RPMI8226 (cell line): ENCODE measurements at regions not wholly inside any gene's neighbourhood (a gene's known extent, or its start where the extent isn't known, plus 50 kb on each side); places are given as distances from the start of the nearest gene placed in this dataset.
A peak's percentile ranks its signal among the peaks of the same experiment; 100 is the strongest.

Experiments
- DNase-seq: peaks from one replicate; pipeline ENCODE4 v3.0.0-alpha.2; 2015

GRCh38 chr4:119696963-119697362 is 68.4 kb upstream of the PDE5A start:
- no peak for DNase-seq

DNA sequence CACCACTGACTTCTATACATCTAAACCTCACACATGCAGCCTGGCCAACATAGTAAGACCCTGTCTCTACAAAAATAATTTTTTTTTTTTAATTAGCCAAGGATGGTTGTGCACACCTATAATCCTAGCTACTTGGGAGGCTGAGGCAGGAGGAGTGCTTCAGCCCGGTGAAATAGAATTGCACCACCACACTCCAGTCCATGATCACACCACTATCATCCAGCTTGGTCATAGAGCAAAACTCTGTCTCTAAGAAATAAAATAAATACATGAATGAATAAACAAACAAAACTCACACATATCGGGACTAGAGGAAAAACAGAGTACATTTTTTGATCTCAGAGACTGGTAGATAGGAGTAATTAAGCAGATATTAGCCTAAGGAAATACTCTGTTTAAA is 66.6 kb upstream of the PDE5A start:
- no peak for DNase-seq

- no peak for DNase-seq
These were observed 64.5 kb upstream of the PDE5A start for GRCh38 chr4:119693126-119693525.

DNA sequence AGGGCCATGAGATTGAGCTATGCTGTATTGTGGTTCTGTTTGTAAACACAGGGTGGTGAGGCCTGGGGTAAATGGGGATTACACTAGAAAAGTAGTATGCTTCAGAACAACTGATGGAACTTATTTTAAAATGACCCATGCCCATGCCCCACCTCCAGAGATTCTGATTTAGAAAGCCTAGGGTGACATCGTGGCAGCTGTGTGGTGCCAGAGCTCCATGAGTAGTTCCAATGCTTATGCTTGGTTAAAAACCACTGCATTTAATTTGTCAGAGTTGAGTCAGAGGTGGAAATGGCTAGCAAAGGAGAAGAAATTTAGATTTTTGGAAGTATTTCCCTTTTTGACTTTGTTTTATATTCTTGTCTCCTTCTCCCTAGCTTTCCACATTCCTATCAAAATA is 63.4 kb upstream of the PDE5A start:
- no peak for DNase-seq

- DNase-seq = peak; percentile 39
These were observed 62.3 kb upstream of the PDE5A start for GRCh38 chr4:119690871-119691270.

DNA sequence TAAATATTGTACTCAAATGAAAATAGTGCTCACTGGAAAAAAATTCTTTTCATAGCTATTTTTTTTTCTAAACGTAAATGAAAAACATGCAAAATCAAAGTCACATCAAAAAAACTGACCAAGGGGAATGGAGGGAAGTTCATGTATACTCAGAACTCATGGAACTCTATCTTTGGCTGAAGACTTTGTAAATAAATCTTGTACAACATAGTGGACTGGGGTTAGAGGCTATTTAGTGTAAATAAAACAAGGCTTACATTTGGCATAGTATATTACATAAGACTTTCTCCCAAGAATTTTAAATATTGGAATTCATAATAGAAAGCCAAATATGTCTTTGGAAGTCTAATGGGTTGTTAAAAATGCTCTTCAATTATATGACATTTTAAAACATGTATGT is 59.8 kb upstream of the PDE5A start:
- no peak for DNase-seq

- no peak for DNase-seq
These were observed 55.9 kb upstream of the PDE5A start for GRCh38 chr4:119684463-119684862.

DNA sequence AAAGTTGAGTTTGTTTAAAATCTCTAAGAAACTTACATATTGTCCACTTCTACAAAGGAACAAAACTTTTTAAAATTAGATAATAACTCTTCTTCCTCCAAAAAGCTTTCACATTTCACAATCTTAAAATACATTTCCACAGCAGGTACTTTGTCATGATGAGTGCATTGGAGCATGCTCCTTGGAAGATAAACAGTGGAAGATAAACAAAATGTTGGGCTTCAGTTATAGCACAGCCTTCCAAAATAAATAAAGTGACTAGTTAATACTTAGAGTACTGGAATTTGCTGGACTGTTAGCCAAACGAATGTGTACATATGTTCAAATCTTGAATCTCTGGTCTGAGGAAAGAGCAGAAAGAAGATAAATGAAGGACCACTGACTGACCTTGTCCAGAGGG is 54.9 kb upstream of the PDE5A start:
- no peak for DNase-seq

GRCh38 chr4:119682099-119682498 is 53.5 kb upstream of the PDE5A start:
- no peak for DNase-seq

GRCh38 chr4:119679251-119679650 is 50.6 kb upstream of the PDE5A start:
- DNase-seq = no peak

GRCh38 chr4:119678761-119679160 is 50.2 kb upstream of the PDE5A start:
- DNase-seq = peak; percentile 10
